IMR-90 (cell line): ENCODE measurements at regions not wholly inside any gene's neighbourhood (a gene's known extent, or its start where the extent isn't known, plus 50 kb on each side); places are given as distances from the start of the nearest gene placed in this dataset.

Source experiments
- ATAC-seq: fragments of 200-7000 bp; cut with Tn5 transposase; 2 replicates; pipeline ENCODE4 v1.9.1; 2020; ENCODE audit warnings: low read depth, mild to moderate bottlenecking, moderate library complexity
- BruUV-seq: library from RNA; stranded (reverse); fragments of 400-500 nt; replicated peaks from 2 replicates; lab custom pipeline; 2021; lab: Mats Ljungman, UMichigan
- CTCF ChIA-PET: fragments of 300-600 bp; formaldehyde crosslinking; extraction: SDS; loops from one replicate; lab custom pipeline; 2021; ENCODE audit warnings: antibody characterized with exemption; lab: Yijun Ruan, JAX
- POLR2A ChIA-PET: fragments of 300-600 bp; sonication (Branson Sonifier 250); formaldehyde crosslinking; loops from one replicate; lab custom pipeline; 2022; ENCODE audit warnings: antibody characterized with exemption; ENCODE audit not compliant: unreplicated experiment; lab: Charles Lee
- DNase-seq: peaks from one replicate; pipeline ENCODE4 v3.0.0; 2013
- H2AFZ ChIP-seq: replicated peaks from 2 replicates; pipeline ENCODE3; 2013; ENCODE audit warnings: low read length, mild to moderate bottlenecking; ENCODE audit not compliant: poor library complexity
- H2AK5ac ChIP-seq: 2 replicates; pipeline ENCODE4 v1.6.1; 2013; ENCODE audit warnings: low read depth, low read length, inconsistent platforms
- H2AK9ac ChIP-seq: replicated peaks from 2 replicates; pipeline ENCODE3; 2013; ENCODE audit warnings: mild to moderate bottlenecking, low read depth, low read length, moderate library complexity; ENCODE audit not compliant: poor library complexity
- H2BK120ac ChIP-seq: 2 replicates; pipeline ENCODE4 v1.6.1; 2013; ENCODE audit warnings: low read depth, low read length, inconsistent platforms
- H2BK15ac ChIP-seq: 3 replicates; pipeline ENCODE4 v1.6.1; 2013; ENCODE audit warnings: low read depth, low read length, inconsistent platforms
- H2BK20ac ChIP-seq: 2 replicates; pipeline ENCODE4 v1.6.1; 2013; ENCODE audit warnings: low read depth, mild to moderate bottlenecking, inconsistent platforms, low read length, moderate library complexity
- H2BK5ac ChIP-seq: 2 replicates; pipeline ENCODE4 v1.6.1; 2013; ENCODE audit warnings: mild to moderate bottlenecking, low read depth, low read length, inconsistent platforms; ENCODE audit not compliant: poor library complexity, severe bottlenecking
- H3K14ac ChIP-seq: replicated peaks from 2 replicates; pipeline ENCODE4 v1.6.1; 2013; ENCODE audit warnings: low read depth, low read length, inconsistent platforms
- H3K18ac ChIP-seq: 2 replicates; pipeline ENCODE4 v1.6.1; 2013; ENCODE audit warnings: low read depth, low read length, control low read depth
- H3K23ac ChIP-seq: 2 replicates; pipeline ENCODE4 v1.6.1; 2013; ENCODE audit warnings: low read depth, low read length, inconsistent platforms
- H3K27ac ChIP-seq: 2 replicates; pipeline ENCODE4 v1.5.1; 2013; ENCODE audit warnings: mild to moderate bottlenecking, control low read depth, low read length; ENCODE audit not compliant: insufficient read depth
- H3K27me3 ChIP-seq: 2 replicates; pipeline ENCODE4 v1.6.1; 2013; ENCODE audit warnings: low read length; ENCODE audit not compliant: control insufficient read depth, insufficient read depth
- H3K36me3 ChIP-seq: 2 replicates; pipeline ENCODE4 v1.6.1; 2013; ENCODE audit warnings: low read length, mixed read lengths; ENCODE audit not compliant: control insufficient read depth, insufficient read depth
- H3K4ac ChIP-seq: 2 replicates; pipeline ENCODE4 v1.6.1; 2013; ENCODE audit warnings: low read depth, low read length, inconsistent platforms
- H3K4me1 ChIP-seq: 2 replicates; pipeline ENCODE4 v1.6.1; 2013; ENCODE audit warnings: low read length, mixed read lengths; ENCODE audit not compliant: control insufficient read depth, insufficient read depth
- H3K4me2 ChIP-seq: 2 replicates; pipeline ENCODE4 v1.6.1; 2013; ENCODE audit warnings: low read depth, mild to moderate bottlenecking, control low read depth, low read length, moderate library complexity
- H3K4me3 ChIP-seq: 2 replicates; pipeline ENCODE4 v1.5.1; 2013; ENCODE audit warnings: low read depth, mild to moderate bottlenecking, control low read depth, low read length, moderate library complexity; ENCODE audit not compliant: insufficient read depth
- H3K56ac ChIP-seq: 2 replicates; pipeline ENCODE4 v1.6.1; 2013; ENCODE audit warnings: low read length, inconsistent platforms; ENCODE audit not compliant: insufficient read depth; ENCODE audit errors: extremely low read depth
- H3K79me1 ChIP-seq, 2 experiments: 2 replicates each; pipeline ENCODE4 v1.6.1; 2013; ENCODE audit warnings: low read length in 2 of 2, inconsistent platforms in 1 of 2, low read depth in 1 of 2
- H3K9ac ChIP-seq: 2 replicates; pipeline ENCODE4 v1.6.1; 2013; ENCODE audit warnings: low read depth, low read length, control low read depth
- H3K9me1 ChIP-seq: 2 replicates; pipeline ENCODE4 v1.6.1; 2013; ENCODE audit warnings: low read length, inconsistent platforms; ENCODE audit not compliant: insufficient read depth
- H3K9me3 ChIP-seq: 2 replicates; pipeline ENCODE4 v1.6.1; 2013; ENCODE audit warnings: low read length; ENCODE audit not compliant: control insufficient read depth, insufficient read depth
- H4K20me1 ChIP-seq: 2 replicates; pipeline ENCODE4 v1.6.1; 2013; ENCODE audit warnings: low read length, inconsistent platforms; ENCODE audit not compliant: insufficient read depth
- H4K5ac ChIP-seq: 2 replicates; pipeline ENCODE4 v1.6.1; 2013; ENCODE audit warnings: mild to moderate bottlenecking, low read depth, low read length, control low read depth
- H4K8ac ChIP-seq, 2 experiments: 2 replicates each; pipeline ENCODE4 v1.6.1; 2013; ENCODE audit warnings: low read depth in 2 of 2, low read length in 2 of 2, control low read depth in 1 of 2, inconsistent platforms in 1 of 2
- H4K91ac ChIP-seq: 2 replicates; pipeline ENCODE4 v1.6.1; 2013; ENCODE audit warnings: low read depth, low read length, inconsistent platforms; ENCODE audit not compliant: insufficient read depth
- BHLHE40 ChIP-seq: fragments of 150-350 bp; IDR thresholded peaks from 2 replicates; pipeline ENCODE4 v1.6.1; 2016; ENCODE audit warnings: mild to moderate bottlenecking, low read depth, low read length
- CEBPB ChIP-seq: IDR thresholded peaks from 2 replicates; pipeline ENCODE4 v1.6.1; 2012; ENCODE audit warnings: low read depth, low read length, improper control_type of control experiment
- NFE2L2 ChIP-seq: fragments of 150-350 bp; IDR thresholded peaks from 2 replicates; pipeline ENCODE4 v1.6.1; 2016; ENCODE audit warnings: low read depth, mild to moderate bottlenecking, low read length
- POLR2A ChIP-seq: IDR thresholded peaks from 2 replicates; pipeline ENCODE4 v1.6.1; 2012; ENCODE audit warnings: mild to moderate bottlenecking, low read depth, low read length
- SMC3 ChIP-seq: fragments of 150-350 bp; IDR thresholded peaks from 2 replicates; pipeline ENCODE4 v1.6.1; 2016; ENCODE audit warnings: low read depth, mild to moderate bottlenecking, antibody characterized with exemption, low read length, moderate library complexity
- WGBS, 2 experiments: methylation state at CpG; one replicate each; pipeline versions ENCODE4 v1.1.5 to v1.1.7; 2013; ENCODE audit warnings: missing lambda C conversion rate in 2 of 2; ENCODE audit not compliant: insufficient read length in 1 of 2; ENCODE audit errors: extremely low coverage in 2 of 2; 5-methylcytosine and 5-hydroxymethylcytosine counted together
- dilution Hi-C: fragments of 300-500 bp; cut with HindIII; formaldehyde crosslinking; loops from one replicate; pipeline ENCODE4 v1.14.3; 2018; ENCODE audit warnings: low sequenced_read_pairs; ENCODE audit not compliant: unreplicated experiment
- in situ Hi-C: fragments of 300-500 bp; cut with MboI; formaldehyde crosslinking; loops from 3 replicates; pipeline ENCODE4 v1.14.3; 2019; ENCODE audit warnings: low sequenced_read_pairs, inconsistent platforms, mixed read lengths
- intact Hi-C: fragments of 100-400 bp; cut with micrococcal nuclease; formaldehyde crosslinking; loops from 2 replicates; pipeline ENCODE4 v1.10.0; 2022
- TF ChIP-seq, protein P1 (sequence below): fragments of 150-350 bp; IDR thresholded peaks from 2 replicates; pipeline ENCODE4 v1.6.1; 2017; ENCODE audit warnings: mild to moderate bottlenecking, antibody characterized with exemption, low read length, low read depth
- TF ChIP-seq, protein P2 (sequence below): conservative IDR thresholded peaks from 2 replicates; pipeline ENCODE4 v1.5.1; 2012; ENCODE audit warnings: mild to moderate bottlenecking, low read depth, low read length, improper control_type of control experiment

DNA sequence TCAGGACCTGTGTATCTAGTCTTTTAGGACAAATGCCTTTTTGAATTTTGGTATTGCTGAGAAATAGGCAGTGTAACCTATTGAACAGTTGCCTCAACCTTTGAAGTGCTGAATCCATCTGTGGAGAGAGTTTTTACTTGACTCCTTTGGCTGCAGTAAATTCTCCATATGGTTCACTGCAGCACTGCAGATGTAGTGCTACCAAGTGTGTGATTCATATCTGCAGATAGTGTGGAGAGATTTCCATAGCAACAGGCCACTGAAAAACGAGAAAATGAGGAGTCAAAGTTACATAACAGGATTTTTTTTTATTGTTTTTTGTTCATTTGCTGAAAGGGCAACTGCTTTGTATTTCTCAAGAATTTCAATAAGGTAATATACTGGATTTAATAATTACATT lies 356.1 kb downstream of the RAB38 start:
- H3K56ac ChIP-seq = no peak overlapping the region
- no peaks in the 10 kb centered on the region for H3K9me1 ChIP-seq
- H3K79me1 ChIP-seq = no peaks in the 10 kb centered on the region
- no peak overlapping the region for H4K8ac ChIP-seq
- H4K20me1 ChIP-seq = no peaks in the 10 kb centered on the region
- intact Hi-C loops = loop anchor here (5.0 kb wide), 1 partner anchor 52 kb away; no protein-coding TSS in a partner anchor
- H2AK9ac ChIP-seq = no peak overlapping the region
- no peak overlapping the region for H2AFZ ChIP-seq
- no peak overlapping the region for H2BK120ac ChIP-seq
- no peak for DNase-seq
- H2AK5ac ChIP-seq = no peak overlapping the region
- H3K4me3 ChIP-seq = no peak overlapping the region
- ChIA-PET POLR2A (no interaction called here), CTCF (no interaction called here)
- dilution Hi-C loops = no loop called here
- H3K36me3 ChIP-seq = no peaks in the 10 kb centered on the region
- H3K18ac ChIP-seq = no peak overlapping the region
- H3K9ac ChIP-seq = no peak overlapping the region
- BruUV-seq = no TSS peak
- no peak overlapping the region for H2BK5ac ChIP-seq
- no peak overlapping the region for H4K91ac ChIP-seq
- in situ Hi-C loops = no loop called here
- no peak overlapping the region for H4K5ac ChIP-seq
- H3K4me2 ChIP-seq = no peak overlapping the region
- no peak overlapping the region for H3K4ac ChIP-seq
- no peaks in the 10 kb centered on the region for H3K9me3 ChIP-seq
- H2BK20ac ChIP-seq = no peak overlapping the region
- H3K4me1 ChIP-seq = no peaks in the 10 kb centered on the region
- no CpG with 5 or more reads among the region's 1 CpG for WGBS, 2 experiments
- no peaks in the 10 kb centered on the region for H3K27me3 ChIP-seq
- ATAC-seq = no peak
- TF ChIP-seq POLR2A (no peak), SMC3 (no peak), CEBPB (no peak), NFE2L2 (no peak), BHLHE40 (no peak)
- TF ChIP-seq, protein P1, sequence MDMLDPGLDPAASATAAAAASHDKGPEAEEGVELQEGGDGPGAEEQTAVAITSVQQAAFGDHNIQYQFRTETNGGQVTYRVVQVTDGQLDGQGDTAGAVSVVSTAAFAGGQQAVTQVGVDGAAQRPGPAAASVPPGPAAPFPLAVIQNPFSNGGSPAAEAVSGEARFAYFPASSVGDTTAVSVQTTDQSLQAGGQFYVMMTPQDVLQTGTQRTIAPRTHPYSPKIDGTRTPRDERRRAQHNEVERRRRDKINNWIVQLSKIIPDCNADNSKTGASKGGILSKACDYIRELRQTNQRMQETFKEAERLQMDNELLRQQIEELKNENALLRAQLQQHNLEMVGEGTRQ = no peak
- TF ChIP-seq, protein P2, sequence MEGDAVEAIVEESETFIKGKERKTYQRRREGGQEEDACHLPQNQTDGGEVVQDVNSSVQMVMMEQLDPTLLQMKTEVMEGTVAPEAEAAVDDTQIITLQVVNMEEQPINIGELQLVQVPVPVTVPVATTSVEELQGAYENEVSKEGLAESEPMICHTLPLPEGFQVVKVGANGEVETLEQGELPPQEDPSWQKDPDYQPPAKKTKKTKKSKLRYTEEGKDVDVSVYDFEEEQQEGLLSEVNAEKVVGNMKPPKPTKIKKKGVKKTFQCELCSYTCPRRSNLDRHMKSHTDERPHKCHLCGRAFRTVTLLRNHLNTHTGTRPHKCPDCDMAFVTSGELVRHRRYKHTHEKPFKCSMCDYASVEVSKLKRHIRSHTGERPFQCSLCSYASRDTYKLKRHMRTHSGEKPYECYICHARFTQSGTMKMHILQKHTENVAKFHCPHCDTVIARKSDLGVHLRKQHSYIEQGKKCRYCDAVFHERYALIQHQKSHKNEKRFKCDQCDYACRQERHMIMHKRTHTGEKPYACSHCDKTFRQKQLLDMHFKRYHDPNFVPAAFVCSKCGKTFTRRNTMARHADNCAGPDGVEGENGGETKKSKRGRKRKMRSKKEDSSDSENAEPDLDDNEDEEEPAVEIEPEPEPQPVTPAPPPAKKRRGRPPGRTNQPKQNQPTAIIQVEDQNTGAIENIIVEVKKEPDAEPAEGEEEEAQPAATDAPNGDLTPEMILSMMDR = no peak
- no peak overlapping the region for H3K27ac ChIP-seq
- no peak overlapping the region for H3K23ac ChIP-seq
- no peak overlapping the region for H2BK15ac ChIP-seq
- H3K14ac ChIP-seq = no peak overlapping the region
